SU-DHL-6 (cell line): ENCODE measurements at regions not wholly inside any gene's neighbourhood (a gene's known extent, or its start where the extent isn't known, plus 50 kb on each side); places are given as distances from the start of the nearest gene placed in this dataset.
"Not testable (repeated sequence)": the region's sequence is repeated elsewhere in the genome, so short reads cannot be mapped to it uniquely, and the experiment has no call there.

Experiments
- CTCF ChIP-seq: fragments of 200-600 bp; sonication (generic); IDR thresholded peaks from one replicate; pipeline ENCODE4 v1.5.1; 2017; ENCODE audit warnings: antibody characterized with exemption, mild to moderate bottlenecking, low read length, moderate library complexity; ENCODE audit not compliant: insufficient read depth, poor library complexity, severe bottlenecking
- EZH2phosphoT487 ChIP-seq: fragments of 200-600 bp; sonication (generic), shearing (Covaris generic); conservative IDR thresholded peaks from 2 replicates; pipeline ENCODE4 v1.6.1; 2018; ENCODE audit warnings: mild to moderate bottlenecking, antibody characterized with exemption, low read length, moderate library complexity, mixed read lengths

GRCh38 chr18:76704589-76704988 is 117.8 kb upstream of the ZNF236 start:
- not testable (repeated sequence) for TF ChIP-seq CTCF, EZH2phosphoT487
